Body of pancreas (tissue), 4 donors: ENCODE measurements at regions not wholly inside any gene's neighbourhood (a gene's known extent, or its start where the extent isn't known, plus 50 kb on each side); places are given as distances from the start of the nearest gene placed in this dataset.

ENCODE experiments used
- POLR2A ChIP-seq, 3 donors: fragments of 450-650 bp; IDR thresholded peaks; one replicate each; pipeline ENCODE4 v1.6.1; 2016; ENCODE audit warnings: antibody characterized with exemption in 3 of 3, mild to moderate bottlenecking in 2 of 3
- TF ChIP-seq, protein P1 (sequence below), 7 experiments: fragments of 450-650 bp in 4 of 7; fragments of 200-600 bp in 3 of 7; sonication (generic) in 3 of 7; IDR thresholded peaks; one replicate each; pipeline ENCODE4 v1.5.1; 2016 to 2019; ENCODE audit warnings: antibody characterized with exemption in 7 of 7

DNA sequence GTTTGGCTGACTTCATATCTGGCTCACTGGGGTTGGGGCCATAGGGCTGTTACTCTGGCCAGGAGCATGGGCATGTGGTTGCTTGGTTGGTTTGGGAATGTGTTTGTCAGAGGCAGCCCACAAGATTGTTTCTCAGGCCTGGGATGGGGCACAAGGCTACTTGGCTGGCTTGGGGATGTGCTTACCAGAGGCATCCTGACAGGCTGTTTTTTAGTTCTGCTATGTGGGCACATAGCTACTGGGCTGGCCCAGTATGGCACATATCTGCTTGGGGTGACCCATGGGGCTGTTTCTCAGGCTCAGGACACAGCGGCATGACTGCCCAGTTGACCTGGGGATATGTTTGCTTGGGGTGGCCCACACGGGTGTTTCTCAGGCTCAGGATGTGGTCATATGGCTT lies 94.6 kb upstream of the PGR start:
- TF ChIP-seq, protein P1, sequence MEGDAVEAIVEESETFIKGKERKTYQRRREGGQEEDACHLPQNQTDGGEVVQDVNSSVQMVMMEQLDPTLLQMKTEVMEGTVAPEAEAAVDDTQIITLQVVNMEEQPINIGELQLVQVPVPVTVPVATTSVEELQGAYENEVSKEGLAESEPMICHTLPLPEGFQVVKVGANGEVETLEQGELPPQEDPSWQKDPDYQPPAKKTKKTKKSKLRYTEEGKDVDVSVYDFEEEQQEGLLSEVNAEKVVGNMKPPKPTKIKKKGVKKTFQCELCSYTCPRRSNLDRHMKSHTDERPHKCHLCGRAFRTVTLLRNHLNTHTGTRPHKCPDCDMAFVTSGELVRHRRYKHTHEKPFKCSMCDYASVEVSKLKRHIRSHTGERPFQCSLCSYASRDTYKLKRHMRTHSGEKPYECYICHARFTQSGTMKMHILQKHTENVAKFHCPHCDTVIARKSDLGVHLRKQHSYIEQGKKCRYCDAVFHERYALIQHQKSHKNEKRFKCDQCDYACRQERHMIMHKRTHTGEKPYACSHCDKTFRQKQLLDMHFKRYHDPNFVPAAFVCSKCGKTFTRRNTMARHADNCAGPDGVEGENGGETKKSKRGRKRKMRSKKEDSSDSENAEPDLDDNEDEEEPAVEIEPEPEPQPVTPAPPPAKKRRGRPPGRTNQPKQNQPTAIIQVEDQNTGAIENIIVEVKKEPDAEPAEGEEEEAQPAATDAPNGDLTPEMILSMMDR (IDR thresholded peaks at IDR 0.05): no peak
- TF ChIP-seq POLR2A (IDR thresholded peaks at IDR 0.05): no peak
